ENCODE measurements at regions not wholly inside any gene's neighbourhood (a gene's known extent, or its start where the extent isn't known, plus 50 kb on each side); places are given as distances from the start of the nearest gene placed in this dataset.
A peak's percentile ranks its signal among the peaks of the same experiment; 100 is the strongest.

- DNase-seq (ENCODE audit: low read depth in 2 of 2) = no peak
These were observed 119.2 kb downstream of the VAPA start for GRCh38 chr18:10033016-10033399.

DNA sequence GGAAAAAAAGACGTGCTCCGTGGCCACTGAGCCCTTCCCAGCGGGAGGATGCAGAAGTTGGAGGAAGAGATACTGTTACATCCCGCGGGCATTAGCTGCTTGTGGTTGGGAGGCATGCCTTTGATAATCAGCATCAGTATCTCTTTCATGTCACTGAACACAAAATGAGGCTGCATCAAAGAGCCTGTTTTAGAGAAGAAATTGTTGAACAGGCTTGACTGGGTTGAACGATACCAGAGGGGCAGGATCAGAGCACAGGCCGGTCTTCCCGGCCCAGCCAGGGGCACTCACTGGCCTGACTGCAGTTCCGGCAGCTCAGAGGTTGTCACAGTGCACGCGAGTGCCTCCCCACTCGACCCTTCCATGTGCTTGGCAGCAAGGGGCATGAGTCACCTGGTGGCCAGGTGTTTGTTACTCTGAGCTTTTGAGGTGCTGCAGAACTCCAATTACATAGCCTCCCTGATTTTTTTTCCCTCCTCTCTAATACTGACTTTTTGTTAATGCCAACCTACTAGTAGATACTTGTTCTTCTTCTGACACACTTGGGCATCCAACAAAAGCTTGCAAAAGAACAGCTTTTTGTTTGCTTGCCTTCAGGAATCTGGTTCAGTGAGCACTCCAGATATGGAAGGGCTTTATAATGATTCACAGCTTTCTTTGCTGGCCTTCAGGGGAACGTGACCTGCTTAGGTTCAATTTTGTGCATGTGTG, 121.6 kb downstream of the VAPA start:
- no peak for DNase-seq (ENCODE audit: low read depth in 2 of 2)

DNA sequence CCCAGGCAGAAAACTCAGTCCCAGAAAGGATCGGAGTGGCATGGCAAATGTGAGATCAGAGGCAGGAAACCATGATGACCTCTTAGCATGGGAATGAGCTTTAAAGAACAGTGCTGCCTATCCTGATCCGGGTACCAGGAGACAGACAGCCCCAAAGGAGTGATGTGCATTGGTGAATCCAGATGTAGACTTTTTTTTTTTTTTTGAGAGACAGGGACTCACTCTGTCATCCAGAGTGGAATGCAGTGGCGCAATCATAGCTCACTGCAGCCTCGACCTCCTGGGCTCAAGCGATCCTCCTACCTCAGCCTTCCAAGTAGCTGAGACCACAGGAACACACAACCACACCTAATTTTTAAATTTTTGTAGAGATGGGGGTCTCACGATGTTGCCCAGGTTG, 122.7 kb downstream of the VAPA start:
- no peak for DNase-seq (ENCODE audit: low read depth in 2 of 2)

DNA sequence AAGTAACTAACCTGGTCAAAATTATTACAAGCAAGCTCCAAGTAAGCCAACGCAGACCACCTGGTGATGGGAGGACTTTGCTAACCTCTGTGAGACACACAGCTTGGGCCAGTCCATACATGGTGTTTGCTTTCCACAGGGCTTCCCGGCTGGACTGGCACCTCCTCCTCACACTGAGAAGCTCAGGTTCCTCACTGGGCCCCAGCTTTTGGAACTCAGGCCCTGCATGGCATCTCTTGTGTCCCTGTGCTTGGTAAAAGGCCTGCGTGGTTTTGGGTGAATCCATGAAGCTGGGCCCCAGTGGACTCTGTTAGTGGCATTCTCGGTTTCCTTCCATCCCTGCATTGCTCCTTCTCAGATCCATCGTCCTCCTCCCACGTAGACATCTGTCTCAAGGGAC, 123.4 kb downstream of the VAPA start:
- DNase-seq (ENCODE audit: low read depth in 2 of 2) = no peak

GRCh38 chr18:10038268-10038667, 124.5 kb downstream of the VAPA start:
- DNase-seq (ENCODE audit: low read depth in 2 of 2) = no peak

DNA sequence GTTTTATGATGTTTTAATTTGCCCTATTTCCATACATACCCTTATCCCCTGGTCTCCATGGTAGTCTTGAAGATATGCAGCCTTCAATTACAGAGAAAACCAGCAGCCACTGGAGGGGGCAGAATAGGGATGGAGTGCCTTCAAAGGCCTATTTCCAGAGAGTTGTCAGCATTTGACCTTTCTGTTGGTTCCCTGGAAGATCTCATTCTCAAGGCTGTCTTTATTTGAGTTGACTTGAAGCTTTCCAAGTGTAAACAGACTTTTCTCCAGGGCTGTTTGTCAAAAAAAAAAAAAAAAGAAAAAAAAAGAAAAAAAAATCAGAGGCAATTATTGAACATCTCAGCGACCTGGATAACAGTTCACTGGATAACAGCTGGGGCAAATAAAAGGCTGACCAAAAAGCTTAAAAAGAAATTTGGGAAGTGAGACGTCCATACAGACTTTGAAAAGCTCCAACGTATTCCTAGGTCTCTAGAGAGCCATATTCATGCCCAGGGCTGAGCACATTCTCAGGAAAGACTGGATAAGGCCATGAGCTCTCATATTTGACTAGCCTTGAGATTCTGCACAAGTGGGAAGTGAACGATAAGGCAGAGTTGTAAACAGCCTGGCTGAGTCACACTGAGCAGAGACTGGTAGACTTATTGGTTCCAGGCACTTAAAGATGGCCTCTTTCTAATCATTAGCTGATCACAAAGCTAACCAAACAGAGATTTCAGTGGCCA, 126.6 kb downstream of the VAPA start:
- DNase-seq (ENCODE audit: low read depth in 2 of 2) = peak in 1 of 2 donors; percentile 27

DNA sequence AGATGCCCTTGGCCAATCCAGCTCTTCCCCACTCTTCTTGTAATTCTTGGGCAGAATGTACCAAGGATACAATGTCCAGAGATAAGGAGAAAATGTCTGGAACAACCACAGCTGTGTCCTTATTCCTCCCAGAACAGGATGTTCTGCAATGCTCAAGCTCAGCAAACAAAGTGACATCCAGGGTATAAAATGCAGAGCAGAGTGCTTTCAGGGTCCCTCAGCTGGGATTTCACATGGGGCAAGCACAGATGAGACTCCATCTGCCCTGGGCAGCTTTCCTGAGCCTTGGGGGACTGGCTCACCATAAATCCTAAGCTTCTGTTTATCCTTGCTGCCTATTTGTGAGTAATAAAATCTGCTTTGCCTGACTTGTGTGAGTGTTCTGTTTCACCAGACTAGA, 127.4 kb downstream of the VAPA start:
- no peak for DNase-seq (ENCODE audit: low read depth in 2 of 2)

DNA sequence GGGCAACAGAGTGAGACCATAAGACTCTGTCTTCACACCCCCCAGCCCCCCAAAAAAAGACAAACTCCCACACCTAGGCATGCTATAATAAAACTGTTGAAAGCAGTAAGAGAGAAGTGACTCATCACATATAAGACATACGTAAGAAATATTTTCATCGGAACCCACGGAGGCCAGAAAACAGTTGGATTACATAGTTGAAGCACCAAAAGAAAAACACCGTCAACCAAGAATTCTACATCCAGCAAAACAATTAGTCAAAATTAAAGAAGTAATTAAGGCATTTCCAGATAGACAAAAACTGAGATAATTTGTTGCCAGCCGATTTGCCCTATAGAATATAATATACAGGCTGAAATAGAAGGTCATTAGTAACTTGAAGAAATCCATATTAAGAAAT, 128.7 kb downstream of the VAPA start:
- DNase-seq (ENCODE audit: low read depth in 2 of 2) = no peak

DNA sequence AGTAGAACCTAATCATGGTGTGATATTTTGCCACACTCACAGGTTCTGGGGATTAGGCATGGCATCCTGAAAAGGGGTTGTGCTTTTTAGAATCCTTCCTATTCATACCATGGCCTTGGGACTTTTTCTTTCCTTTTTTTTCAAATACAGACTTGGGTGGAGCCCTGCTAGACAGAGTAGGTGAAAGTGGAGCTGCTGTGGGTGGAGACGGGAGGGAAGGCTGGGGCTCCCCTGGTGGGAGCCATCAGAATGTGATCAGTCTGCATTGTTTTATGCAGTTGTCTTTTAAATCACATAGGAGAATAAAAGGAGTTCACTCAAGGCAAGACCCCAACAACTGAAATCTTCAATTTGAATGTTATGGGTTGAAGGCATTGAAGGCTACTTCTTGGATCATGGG, 130.2 kb downstream of the VAPA start:
- DNase-seq (ENCODE audit: low read depth in 2 of 2) = no peak

DNA sequence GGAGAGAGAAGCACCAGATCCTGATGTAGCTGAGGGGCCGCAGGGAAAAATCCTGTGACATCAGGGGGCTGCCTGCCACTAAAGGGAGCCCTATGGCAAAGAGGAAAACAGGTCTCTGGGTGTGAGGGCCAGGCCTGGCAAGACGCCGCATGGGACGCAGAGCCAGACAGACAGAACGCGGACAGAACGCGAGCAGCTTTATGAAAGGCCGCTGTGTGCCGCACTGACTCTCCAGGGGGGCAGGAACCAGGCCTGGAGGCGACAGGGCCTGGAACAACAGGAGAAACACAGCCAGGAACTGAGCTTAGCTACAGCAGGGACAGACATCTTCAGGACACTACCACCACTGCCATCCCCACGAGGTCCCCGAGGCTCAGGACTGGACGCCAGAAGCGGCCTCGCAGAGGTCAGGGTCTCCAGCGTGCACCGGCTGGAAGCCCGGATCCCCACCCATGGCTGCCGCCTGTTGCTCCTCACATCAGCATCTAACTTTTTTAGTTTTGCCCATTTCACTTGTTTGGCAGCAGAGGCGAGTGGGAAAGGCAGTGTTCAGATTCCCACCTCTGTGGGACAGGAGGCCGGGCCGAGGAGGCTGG, 131.6 kb downstream of the VAPA start:
- DNase-seq (ENCODE audit: low read depth in 2 of 2) = no peak

GRCh38 chr18:10046178-10046807, 132.5 kb downstream of the VAPA start:
- DNase-seq (ENCODE audit: low read depth in 2 of 2) = no peak

GRCh38 chr18:10047237-10047636, 133.4 kb downstream of the VAPA start:
- no peak for DNase-seq (ENCODE audit: low read depth in 2 of 2)

DNA sequence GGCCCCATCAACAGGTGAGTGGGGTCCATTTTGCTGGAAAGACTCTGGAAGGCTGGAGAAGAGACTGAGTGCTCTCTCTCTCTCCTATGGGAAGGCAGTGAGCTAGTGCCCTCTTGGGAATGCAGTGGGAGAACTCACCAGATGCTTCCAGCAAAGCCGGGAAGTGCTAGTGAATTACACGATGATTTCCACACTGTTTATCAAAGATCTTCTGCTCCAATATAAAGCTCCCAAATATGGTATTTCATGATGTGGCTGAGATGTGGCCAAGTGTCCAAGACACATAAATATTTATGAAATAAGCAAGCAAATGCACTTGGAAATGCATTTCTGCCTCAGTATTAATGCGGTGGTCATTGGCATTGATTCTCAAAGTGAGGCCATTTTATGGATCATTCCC, 135.9 kb downstream of the VAPA start:
- no peak for DNase-seq (ENCODE audit: low read depth in 2 of 2)

DNA sequence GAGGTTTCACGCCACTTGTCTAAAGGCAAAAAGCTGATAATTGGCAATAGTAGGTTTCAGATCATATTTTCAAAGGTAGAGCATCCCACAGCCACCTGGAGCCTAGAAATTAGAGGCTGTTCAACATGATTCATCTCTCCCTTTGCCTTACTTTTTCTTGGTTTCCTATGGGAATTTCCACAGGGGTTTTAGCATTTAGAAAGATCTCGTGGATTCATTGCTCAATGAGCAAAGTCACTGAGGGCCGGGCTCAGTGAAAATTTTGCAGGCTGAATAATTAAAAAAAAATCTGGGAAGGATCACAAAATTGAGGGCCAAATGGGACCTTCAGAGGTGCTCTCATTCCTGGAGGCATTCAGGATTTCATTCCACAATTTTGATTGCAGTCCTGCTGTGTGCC, 137.1 kb downstream of the VAPA start:
- no peak for DNase-seq (ENCODE audit: low read depth in 2 of 2)

DNA sequence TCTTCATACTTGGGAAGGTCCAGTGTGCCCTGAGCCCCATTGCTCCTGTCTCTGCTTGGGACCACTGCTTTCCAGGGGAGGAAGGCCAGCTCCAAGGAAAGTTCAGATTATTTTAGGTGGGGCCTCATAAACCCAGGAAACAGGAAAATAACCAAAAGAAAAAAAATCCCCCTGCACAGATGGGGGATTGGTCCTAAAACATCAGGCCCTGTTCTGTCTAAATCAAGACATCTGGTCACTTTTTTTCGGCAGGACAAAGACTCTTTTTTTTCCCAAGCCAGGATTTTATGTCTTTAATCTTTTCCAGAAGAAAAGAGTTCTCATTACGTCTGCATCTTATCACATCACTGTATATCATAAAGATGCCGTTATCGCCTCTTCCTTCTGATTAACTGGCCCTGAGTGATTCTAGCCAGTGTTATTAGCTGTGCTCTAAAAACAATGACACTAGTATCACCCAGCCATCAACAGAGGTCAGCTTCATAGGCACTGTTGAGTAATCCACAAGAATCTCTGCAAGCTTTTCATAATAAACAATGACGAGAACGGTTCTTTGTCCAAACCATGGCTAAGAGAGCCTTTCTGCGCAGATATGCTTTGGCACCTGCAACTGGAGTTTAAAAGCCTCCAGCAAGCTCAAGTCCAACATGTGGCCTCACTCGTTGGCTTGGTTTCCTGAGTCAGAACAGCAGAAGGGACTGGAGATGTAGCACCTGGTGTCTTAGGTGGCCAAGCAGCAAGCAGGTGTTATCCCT, 138.2 kb downstream of the VAPA start:
- DNase-seq (ENCODE audit: low read depth in 2 of 2) = no peak

DNA sequence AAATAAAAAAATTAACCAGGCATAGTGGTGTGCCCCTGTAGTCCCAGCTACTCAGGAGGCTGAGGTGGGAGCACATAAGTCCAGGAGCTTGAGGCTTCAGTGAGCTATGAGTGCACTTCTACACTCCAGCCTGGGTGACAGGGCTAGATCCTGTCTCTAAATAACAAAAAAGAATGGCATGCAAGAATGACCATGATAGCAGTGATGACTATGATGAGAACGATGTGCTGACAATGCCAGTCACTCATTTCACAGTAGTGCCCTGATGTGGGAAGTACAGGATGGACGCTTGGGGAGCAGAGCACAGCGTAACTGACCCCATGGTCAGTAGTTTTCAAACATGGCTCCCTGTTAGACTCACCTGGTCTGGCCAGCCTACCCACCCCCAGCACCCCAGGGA, 139.1 kb downstream of the VAPA start:
- DNase-seq (ENCODE audit: low read depth in 2 of 2) = no peak

GRCh38 chr18:10053861-10054260, 140.0 kb downstream of the VAPA start:
- no peak for DNase-seq (ENCODE audit: low read depth in 2 of 2)

GRCh38 chr18:10054366-10054765, 140.6 kb downstream of the VAPA start:
- DNase-seq (ENCODE audit: low read depth in 2 of 2) = no peak

GRCh38 chr18:10055125-10055750, 141.4 kb downstream of the VAPA start:
- DNase-seq (ENCODE audit: low read depth in 2 of 2) = peak; percentile 45 to 80

- DNase-seq (ENCODE audit: low read depth in 2 of 2) = no peak
These were observed 142.7 kb downstream of the VAPA start for GRCh38 chr18:10056506-10056905.

- peak in 1 of 2 donors; percentile 14 for DNase-seq (ENCODE audit: low read depth in 2 of 2)
These were observed 143.6 kb downstream of the VAPA start for GRCh38 chr18:10057401-10057893.

Measured in dermis microvascular lymphatic vessel endothelial cell (primary cell).